Transverse colon (tissue), 4 donors: ENCODE measurements at regions not wholly inside any gene's neighbourhood (a gene's known extent, or its start where the extent isn't known, plus 50 kb on each side); places are given as distances from the start of the nearest gene placed in this dataset.

Experiments used
- DNase-seq: peaks from one replicate; pipeline ENCODE4 v3.0.0-alpha.2; 2019
- H3K27ac ChIP-seq, 4 donors: fragments of 200-600 bp; sonication (generic); 2 replicates each; pipeline ENCODE4 v1.5.1; 2016 to 2018; ENCODE audit warnings: inconsistent platforms in 4 of 4
- H3K27me3 ChIP-seq: fragments of 200-600 bp; sonication (generic); 2 replicates; pipeline ENCODE4 v1.5.1; 2017; ENCODE audit warnings: inconsistent platforms
- H3K36me3 ChIP-seq, 4 donors: fragments of 200-600 bp; sonication (generic); 2 replicates each; pipeline ENCODE4 v1.5.1; 2017 to 2019; ENCODE audit warnings: inconsistent platforms in 4 of 4
- H3K4me1 ChIP-seq, 4 donors: fragments of 200-600 bp; sonication (generic); 2 replicates each; pipeline ENCODE4 v1.5.1; 2017 to 2020; ENCODE audit warnings: inconsistent platforms in 4 of 4
- H3K4me3 ChIP-seq, 4 donors: fragments of 200-600 bp; sonication (generic); 1 replicate in 1 of 4; 2 replicates in 3 of 4; pipeline versions ENCODE4 v1.5.1 to v1.6.1; 2017 to 2019; ENCODE audit warnings: inconsistent platforms in 4 of 4
- H3K9me3 ChIP-seq, 2 donors: fragments of 200-600 bp; sonication (generic); 2 replicates each; pipeline ENCODE4 v1.5.1; 2017 to 2019; ENCODE audit warnings: inconsistent platforms in 2 of 2
- EP300 ChIP-seq: sonication (generic); formaldehyde crosslinking; IDR thresholded peaks from one replicate; pipeline ENCODE4 v1.6.1; 2017; ENCODE audit warnings: antibody characterized with exemption, low read depth
- POLR2A ChIP-seq: fragments of 450-650 bp; IDR thresholded peaks from one replicate; pipeline ENCODE4 v1.6.1; 2016; ENCODE audit warnings: antibody characterized with exemption, mild to moderate bottlenecking, moderate library complexity
- POLR2AphosphoS5 ChIP-seq, 3 donors: sonication (generic); formaldehyde crosslinking; IDR thresholded peaks; one replicate each; pipeline ENCODE4 v1.6.1; 2016; ENCODE audit warnings: antibody characterized with exemption in 3 of 3
- WGBS, 2 donors: methylation state at CpG; one replicate each; pipeline ENCODE4 v1.1.5; 2018; ENCODE audit warnings: low coverage in 1 of 2; 5-methylcytosine and 5-hydroxymethylcytosine counted together
- in situ Hi-C, 4 donors: fragments of 200-750 bp; cut with MboI; loops; one replicate each; pipeline versions ENCODE4 v1.15.0 to v1.15.1; 2017; ENCODE audit warnings: low sequenced_read_pairs in 3 of 4, low pct_ligation_motif_present in 1 of 4, low pct_unique_long_range_greater_than_20kb in 1 of 4
- intact Hi-C: fragments of 100-400 bp; cut with DNase I; formaldehyde crosslinking; loops from one replicate; pipeline ENCODE4 v1.15.1; 2023; ENCODE audit warnings: low total_unique reads
- TF ChIP-seq, protein P1 (sequence below), 5 experiments: fragments of 200-600 bp in 3 of 5; fragments of 450-650 bp in 2 of 5; sonication (generic) in 3 of 5; IDR thresholded peaks; 1 replicate in 2 of 5; 2 replicates in 3 of 5; pipeline ENCODE4 v1.5.1; 2016 to 2017; ENCODE audit warnings: antibody characterized with exemption in 5 of 5, inconsistent platforms in 3 of 5, mild to moderate bottlenecking in 2 of 5, moderate library complexity in 1 of 5

DNA sequence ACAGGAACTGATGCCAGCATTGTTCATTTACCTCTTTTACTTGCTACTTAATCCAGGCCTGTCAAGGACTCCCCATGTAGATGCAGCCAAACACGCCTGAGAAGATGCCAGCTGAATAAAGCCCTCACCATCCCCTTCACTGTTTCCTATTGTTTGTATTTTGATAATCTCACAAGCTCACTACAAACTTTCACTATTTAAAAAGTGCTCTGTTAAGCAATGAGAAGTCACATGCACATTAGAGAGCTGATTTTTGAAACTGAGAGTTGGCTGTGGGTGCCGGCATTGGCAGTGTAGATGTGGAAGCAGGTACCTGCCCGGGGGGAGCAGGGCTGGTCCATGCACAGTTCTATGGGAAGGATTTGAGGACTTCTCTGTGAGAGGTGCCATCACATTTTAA, 169.8 kb upstream of the GRB10 start:
- Histone ChIP-seq H3K4me1 (no peaks in the 10 kb centered on the region), H3K4me3 (no peak overlapping the region), H3K27ac (no peak overlapping the region), H3K9me3 (peaks cover 0 to 14% of the 10 kb centered on the region in 2 donors), H3K27me3 (no peaks in the 10 kb centered on the region), H3K36me3 (no peaks in the 10 kb centered on the region)
- WGBS, 2 donors = 61 to 75% methylated on average over 2 to 3 of the region's 3 CpGs
- in situ Hi-C loops (no loop called here), intact Hi-C loops (no loop called here)
- no peak for DNase-seq
- TF ChIP-seq POLR2AphosphoS5 (IDR thresholded peaks at IDR 0.05) (no peak), EP300 (no peak), POLR2A (no peak)
- TF ChIP-seq, protein P1, sequence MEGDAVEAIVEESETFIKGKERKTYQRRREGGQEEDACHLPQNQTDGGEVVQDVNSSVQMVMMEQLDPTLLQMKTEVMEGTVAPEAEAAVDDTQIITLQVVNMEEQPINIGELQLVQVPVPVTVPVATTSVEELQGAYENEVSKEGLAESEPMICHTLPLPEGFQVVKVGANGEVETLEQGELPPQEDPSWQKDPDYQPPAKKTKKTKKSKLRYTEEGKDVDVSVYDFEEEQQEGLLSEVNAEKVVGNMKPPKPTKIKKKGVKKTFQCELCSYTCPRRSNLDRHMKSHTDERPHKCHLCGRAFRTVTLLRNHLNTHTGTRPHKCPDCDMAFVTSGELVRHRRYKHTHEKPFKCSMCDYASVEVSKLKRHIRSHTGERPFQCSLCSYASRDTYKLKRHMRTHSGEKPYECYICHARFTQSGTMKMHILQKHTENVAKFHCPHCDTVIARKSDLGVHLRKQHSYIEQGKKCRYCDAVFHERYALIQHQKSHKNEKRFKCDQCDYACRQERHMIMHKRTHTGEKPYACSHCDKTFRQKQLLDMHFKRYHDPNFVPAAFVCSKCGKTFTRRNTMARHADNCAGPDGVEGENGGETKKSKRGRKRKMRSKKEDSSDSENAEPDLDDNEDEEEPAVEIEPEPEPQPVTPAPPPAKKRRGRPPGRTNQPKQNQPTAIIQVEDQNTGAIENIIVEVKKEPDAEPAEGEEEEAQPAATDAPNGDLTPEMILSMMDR (IDR thresholded peaks at IDR 0.05) = no peak

DNA sequence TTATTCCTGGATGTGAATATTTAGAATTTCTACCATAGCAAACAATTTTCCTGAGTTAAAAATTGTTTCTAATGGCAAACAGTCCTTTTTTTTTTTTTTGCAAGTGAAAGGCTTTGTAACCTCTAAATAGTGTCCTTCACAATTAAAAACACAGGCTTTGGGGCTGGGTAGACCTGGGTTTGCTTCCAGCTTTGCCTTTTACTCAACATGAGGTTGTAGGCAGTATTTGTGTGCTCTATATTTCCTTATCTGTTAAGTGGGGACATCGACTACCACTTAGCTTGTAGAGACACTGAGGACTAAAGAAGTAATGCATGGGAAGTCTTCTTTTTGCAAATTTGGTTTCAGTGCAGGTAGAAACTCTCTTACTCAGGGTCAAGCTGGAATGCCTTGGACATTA, 169.4 kb upstream of the GRB10 start:
- no peaks in the 10 kb centered on the region for H3K27me3 ChIP-seq
- H3K9me3 ChIP-seq = peaks cover 0 to 14% of the 10 kb centered on the region in 2 donors
- no peak overlapping the region for H3K4me3 ChIP-seq
- H3K27ac ChIP-seq = no peak overlapping the region
- TF ChIP-seq, protein P1 (IDR thresholded peaks at IDR 0.05) = no peak
- no peak for TF ChIP-seq POLR2AphosphoS5 (IDR thresholded peaks at IDR 0.05)
- no peak for TF ChIP-seq POLR2A
- no peak for TF ChIP-seq EP300
- H3K36me3 ChIP-seq = no peaks in the 10 kb centered on the region
- in situ Hi-C loops (no loop called here), intact Hi-C loops (no loop called here)
- H3K4me1 ChIP-seq = no peaks in the 10 kb centered on the region
- no peak for DNase-seq
- 86 to 92% methylated on average over 1 of the region's 1 CpG for WGBS, 2 donors

DNA sequence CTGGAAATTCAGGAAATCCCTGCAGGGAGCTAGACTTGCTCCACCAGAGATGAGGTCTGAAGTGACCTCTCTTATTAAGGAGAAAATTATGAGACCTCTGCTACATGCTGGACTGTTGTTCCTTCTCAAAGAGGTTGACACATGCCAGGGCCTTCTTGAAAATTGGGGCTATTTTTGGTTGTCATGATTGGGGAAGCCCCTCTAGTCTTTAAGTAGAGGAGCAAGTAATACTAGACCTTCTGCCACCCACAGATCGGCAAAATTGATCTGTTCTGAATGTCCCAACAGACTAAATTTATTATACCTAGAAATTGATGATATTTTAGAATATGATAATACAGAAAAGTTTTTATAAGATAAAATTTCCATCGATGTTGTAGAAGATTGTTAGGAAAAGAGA, 160.8 kb upstream of the GRB10 start:
- no peak for DNase-seq
- Histone ChIP-seq H3K27ac (no peak overlapping the region), H3K4me3 (no peak overlapping the region), H3K27me3 (no peaks in the 10 kb centered on the region), H3K36me3 (no peaks in the 10 kb centered on the region), H3K9me3 (peaks cover 0 to 2% of the 10 kb centered on the region in 2 donors), H3K4me1 (no peaks in the 10 kb centered on the region)
- WGBS, 2 donors = 80 to 85% methylated on average over 2 of the region's 2 CpGs
- in situ Hi-C loops = no loop called here
- intact Hi-C loops = no loop called here
- no peak for TF ChIP-seq EP300
- no peak for TF ChIP-seq POLR2AphosphoS5 (IDR thresholded peaks at IDR 0.05)
- TF ChIP-seq, protein P1 (IDR thresholded peaks at IDR 0.05) = no peak
- no peak for TF ChIP-seq POLR2A

DNA sequence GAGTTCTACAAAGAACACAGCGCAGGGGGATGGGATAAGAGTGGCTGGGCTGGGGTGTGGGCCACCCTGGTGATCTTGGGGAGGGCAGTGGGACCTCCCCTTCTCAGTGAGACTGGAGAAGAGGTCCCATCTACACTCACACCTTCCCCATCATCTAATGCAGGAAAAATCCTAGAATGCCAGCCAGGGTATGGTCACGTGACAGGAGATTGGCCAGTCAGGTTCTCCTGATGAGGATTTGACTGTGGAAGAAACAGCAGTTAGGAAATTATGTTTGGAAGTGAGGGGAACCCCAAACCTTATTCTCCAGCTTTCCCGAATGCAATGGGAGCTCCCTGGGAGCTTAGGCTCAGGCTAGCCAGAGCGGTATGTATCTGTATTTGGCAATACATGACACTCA, 158.8 kb upstream of the GRB10 start:
- in situ Hi-C loops = no loop called here
- 86 to 100% methylated on average over 1 to 4 of the region's 4 CpGs for WGBS, 2 donors
- no peaks in the 10 kb centered on the region for H3K36me3 ChIP-seq

More for the DNA sequence above, 158.8 kb upstream of the GRB10 start:
- no peak overlapping the region for H3K4me3 ChIP-seq
- H3K27ac ChIP-seq = no peak overlapping the region
- no peak for TF ChIP-seq POLR2A
- no peak for TF ChIP-seq POLR2AphosphoS5 (IDR thresholded peaks at IDR 0.05)
- TF ChIP-seq, protein P1 (IDR thresholded peaks at IDR 0.05) = no peak
- intact Hi-C loops = no loop called here
- no peaks in the 10 kb centered on the region for H3K9me3 ChIP-seq
- no peak for DNase-seq
- H3K27me3 ChIP-seq = no peaks in the 10 kb centered on the region
- H3K4me1 ChIP-seq = no peaks in the 10 kb centered on the region
